Activated CD4-positive, alpha-beta memory T cell treated with anti-CD3 and anti-CD28 coated beads for 36 hours (primary cell): ENCODE measurements at regions not wholly inside any gene's neighbourhood (a gene's known extent, or its start where the extent isn't known, plus 50 kb on each side); places are given as distances from the start of the nearest gene placed in this dataset.
"Not testable (repeated sequence)": the region's sequence is repeated elsewhere in the genome, so short reads cannot be mapped to it uniquely, and the experiment has no call there.

ENCODE experiments used
- CTCF ChIA-PET: fragments of 350-600 bp; sonication (Branson Sonifier 250); formaldehyde crosslinking; loops from one replicate; lab custom pipeline; 2021; ENCODE audit warnings: antibody characterized with exemption, inconsistent platforms; lab: Charles Lee
- POLR2A ChIA-PET: fragments of 350-600 bp; sonication (Branson Sonifier 250); formaldehyde crosslinking; loops from one replicate; lab custom pipeline; 2021; ENCODE audit warnings: antibody characterized with exemption; lab: Charles Lee
- DNase-seq: peaks from one replicate; pipeline ENCODE4 v3.0.0-alpha.2; 2020
- H3K27ac Mint-ChIP-seq: one replicate; pipeline ENCODE4 v1.8.0; 2021; ENCODE audit warnings: mixed read lengths
- H3K27me3 Mint-ChIP-seq: one replicate; pipeline ENCODE4 v1.8.0; 2021; ENCODE audit warnings: mixed read lengths
- H3K36me3 Mint-ChIP-seq: one replicate; pipeline ENCODE4 v1.8.0; 2021; ENCODE audit warnings: mixed read lengths
- H3K4me1 Mint-ChIP-seq: one replicate; pipeline ENCODE4 v1.8.0; 2021; ENCODE audit warnings: low read depth, mixed read lengths
- H3K4me3 Mint-ChIP-seq: one replicate; pipeline ENCODE4 v1.8.0; 2021; ENCODE audit warnings: mild to moderate bottlenecking, mixed read lengths
- H3K9me3 Mint-ChIP-seq: one replicate; pipeline ENCODE4 v1.8.0; 2021; ENCODE audit warnings: mixed read lengths
- intact Hi-C: fragments of 100-400 bp; cut with micrococcal nuclease; formaldehyde crosslinking; loops from one replicate; pipeline ENCODE4 v1.15.1; 2023

- ChIA-PET POLR2A (no interaction called here), CTCF (no interaction called here)
- Mint-ChIP-seq H3K9me3 (no peaks in the 10 kb centered on the region), H3K36me3 (no peaks in the 10 kb centered on the region), H3K27me3 (no peaks in the 10 kb centered on the region), H3K27ac (no peak overlapping the region), H3K4me1 (no peaks in the 10 kb centered on the region), H3K4me3 (no peak overlapping the region)
- DNase-seq, result no peak
- intact Hi-C loops, result no loop called here
Measured at GRCh38 chr4:178185517-178185916, 743.3 kb upstream of the AGA start.

GRCh38 chr4:178192611-178193010, 750.4 kb upstream of the AGA start:
- ChIA-PET POLR2A (no interaction called here), CTCF (no interaction called here)
- Mint-ChIP-seq H3K36me3 (no peaks in the 10 kb centered on the region), H3K4me1 (no peaks in the 10 kb centered on the region), H3K4me3 (no peak overlapping the region), H3K9me3 (peaks cover 2% of the 10 kb centered on the region), H3K27ac (no peak overlapping the region), H3K27me3 (no peaks in the 10 kb centered on the region)
- DNase-seq, result no peak
- intact Hi-C loops, result no loop called here

GRCh38 chr4:178196751-178197374, 754.6 kb upstream of the AGA start:
- DNase-seq, result no peak
- Mint-ChIP-seq H3K9me3 (peaks cover 3% of the 10 kb centered on the region), H3K27me3 (no peaks in the 10 kb centered on the region), H3K4me1 (no peaks in the 10 kb centered on the region), H3K36me3 (no peaks in the 10 kb centered on the region), H3K4me3 (no peak overlapping the region), H3K27ac (no peak overlapping the region)
- CTCF ChIA-PET, result no interaction called here
- POLR2A ChIA-PET, result no interaction called here
- intact Hi-C loops, result no loop called here

GRCh38 chr4:178198691-178199090, 756.5 kb upstream of the AGA start:
- Mint-ChIP-seq H3K36me3 (no peaks in the 10 kb centered on the region), H3K4me3 (no peak overlapping the region), H3K9me3 (peaks cover 6% of the 10 kb centered on the region), H3K27me3 (no peaks in the 10 kb centered on the region), H3K27ac (no peak overlapping the region), H3K4me1 (no peaks in the 10 kb centered on the region)
- intact Hi-C loops, result no loop called here
- ChIA-PET POLR2A (no interaction called here), CTCF (no interaction called here)
- DNase-seq, result no peak

GRCh38 chr4:178202422-178202821, 760.2 kb upstream of the AGA start:
- no peaks in the 10 kb centered on the region for H3K4me1 Mint-ChIP-seq
- POLR2A ChIA-PET, result no interaction called here

GRCh38 chr4:178205826-178206225, 763.6 kb upstream of the AGA start:
- no peaks in the 10 kb centered on the region for H3K36me3 Mint-ChIP-seq
- POLR2A ChIA-PET, result no interaction called here
- intact Hi-C loops, result no loop called here
- no peaks in the 10 kb centered on the region for H3K27me3 Mint-ChIP-seq
- peaks cover 12% of the 10 kb centered on the region for H3K9me3 Mint-ChIP-seq
- H3K4me3 Mint-ChIP-seq, result no peak overlapping the region
- no peak for DNase-seq
- H3K4me1 Mint-ChIP-seq, result no peaks in the 10 kb centered on the region
- CTCF ChIA-PET, result no interaction called here
- H3K27ac Mint-ChIP-seq, result no peak overlapping the region

More at GRCh38 chr4:178202422-178202821, 760.2 kb upstream of the AGA start:
- CTCF ChIA-PET, result no interaction called here
- no peaks in the 10 kb centered on the region for H3K36me3 Mint-ChIP-seq
- H3K27ac Mint-ChIP-seq, result no peak overlapping the region
- no peaks in the 10 kb centered on the region for H3K27me3 Mint-ChIP-seq
- no peak for DNase-seq
- intact Hi-C loops, result no loop called here
- peaks cover 7% of the 10 kb centered on the region for H3K9me3 Mint-ChIP-seq
- H3K4me3 Mint-ChIP-seq, result no peak overlapping the region

- DNase-seq, result no peak
- Mint-ChIP-seq H3K4me3 (no peak overlapping the region), H3K27me3 (no peaks in the 10 kb centered on the region), H3K4me1 (no peaks in the 10 kb centered on the region), H3K27ac (no peak overlapping the region), H3K36me3 (no peaks in the 10 kb centered on the region), H3K9me3 (peaks cover 3% of the 10 kb centered on the region)
- ChIA-PET CTCF (no interaction called here), POLR2A (interaction anchor here (0.7 kb wide), 1 partner anchor 1983 kb away, joined by 3 read pairs; no protein-coding TSS in a partner anchor)
- intact Hi-C loops, result no loop called here
Measured at GRCh38 chr4:178215309-178215708, 773.1 kb upstream of the AGA start.

- DNase-seq, result no peak
Measured at GRCh38 chr4:178215763-178216162, 773.5 kb upstream of the AGA start.

GRCh38 chr4:178226421-178226820, 784.2 kb upstream of the AGA start:
- H3K27ac Mint-ChIP-seq, POLR2A ChIA-PET, DNase-seq, CTCF ChIA-PET, H3K27me3 Mint-ChIP-seq, H3K36me3 Mint-ChIP-seq, intact Hi-C loops, H3K4me1 Mint-ChIP-seq, H3K4me3 Mint-ChIP-seq: not testable (repeated sequence)
- peaks cover 22% of the 10 kb centered on the region for H3K9me3 Mint-ChIP-seq

More at GRCh38 chr4:178215763-178216162, 773.5 kb upstream of the AGA start:
- CTCF ChIA-PET, result no interaction called here
- Mint-ChIP-seq H3K9me3 (peaks cover 3% of the 10 kb centered on the region), H3K36me3 (no peaks in the 10 kb centered on the region), H3K27me3 (no peaks in the 10 kb centered on the region), H3K27ac (no peak overlapping the region), H3K4me1 (no peaks in the 10 kb centered on the region), H3K4me3 (no peak overlapping the region)
- POLR2A ChIA-PET, result no interaction called here
- intact Hi-C loops, result no loop called here

- Mint-ChIP-seq H3K27ac (no peak overlapping the region), H3K4me1 (no peaks in the 10 kb centered on the region), H3K27me3 (no peaks in the 10 kb centered on the region), H3K4me3 (no peak overlapping the region), H3K36me3 (no peaks in the 10 kb centered on the region), H3K9me3 (peaks cover 25% of the 10 kb centered on the region)
- ChIA-PET CTCF (no interaction called here), POLR2A (no interaction called here)
- intact Hi-C loops, result no loop called here
- DNase-seq, result no peak
Measured at GRCh38 chr4:178233906-178234305, 791.7 kb upstream of the AGA start.

GRCh38 chr4:178240891-178241290, 798.7 kb upstream of the AGA start:
- H3K27ac Mint-ChIP-seq, result no peak overlapping the region
- CTCF ChIA-PET, result no interaction called here

GRCh38 chr4:178241601-178242118, 799.4 kb upstream of the AGA start:
- POLR2A ChIA-PET, result no interaction called here
- Mint-ChIP-seq H3K9me3 (peaks cover 8% of the 10 kb centered on the region), H3K27ac (no peak overlapping the region), H3K4me1 (no peaks in the 10 kb centered on the region), H3K4me3 (no peak overlapping the region), H3K36me3 (no peaks in the 10 kb centered on the region), H3K27me3 (no peaks in the 10 kb centered on the region)
- CTCF ChIA-PET, result no interaction called here
- DNase-seq, result no peak
- intact Hi-C loops, result no loop called here

More at GRCh38 chr4:178240891-178241290, 798.7 kb upstream of the AGA start:
- no peak overlapping the region for H3K4me3 Mint-ChIP-seq
- DNase-seq, result no peak
- POLR2A ChIA-PET, result no interaction called here
- intact Hi-C loops, result no loop called here
- peaks cover 11% of the 10 kb centered on the region for H3K9me3 Mint-ChIP-seq
- H3K27me3 Mint-ChIP-seq, result no peaks in the 10 kb centered on the region
- H3K4me1 Mint-ChIP-seq, result no peaks in the 10 kb centered on the region
- no peaks in the 10 kb centered on the region for H3K36me3 Mint-ChIP-seq

GRCh38 chr4:178242655-178243054, 800.4 kb upstream of the AGA start:
- ChIA-PET POLR2A (no interaction called here), CTCF (no interaction called here)
- Mint-ChIP-seq H3K27ac (no peak overlapping the region), H3K4me3 (no peak overlapping the region), H3K4me1 (no peaks in the 10 kb centered on the region), H3K27me3 (no peaks in the 10 kb centered on the region), H3K9me3 (peaks cover 5% of the 10 kb centered on the region), H3K36me3 (no peaks in the 10 kb centered on the region)
- intact Hi-C loops, result no loop called here
- no peak for DNase-seq
